Small intestine (tissue), 7 donors: ENCODE measurements at regions not wholly inside any gene's neighbourhood (a gene's known extent, or its start where the extent isn't known, plus 50 kb on each side); places are given as distances from the start of the nearest gene placed in this dataset.
A peak's percentile ranks its signal among the peaks of the same experiment; 100 is the strongest.

Experiments used
- DNase-seq, 2 donors: peaks; one replicate each; pipeline versions ENCODE4 v3.0.0 to v3.0.0-alpha.2; 2013
- FAIRE-seq: peaks from 2 replicates; lab custom pipeline; 2012; peaks lifted over from hg19 to GRCh38; lab: Jason Lieb, UNC
- H3K27ac ChIP-seq, 3 donors: one replicate each; pipeline ENCODE4 v1.5.1; 2013; ENCODE audit warnings: low read length in 2 of 3, mild to moderate bottlenecking in 2 of 3, control low read depth in 1 of 3, inconsistent platforms in 1 of 3, low read depth in 1 of 3, moderate library complexity in 1 of 3
- H3K27me3 ChIP-seq, 3 donors: one replicate each; pipeline ENCODE4 v1.6.1; 2013; ENCODE audit warnings: low read length in 3 of 3, inconsistent platforms in 1 of 3; ENCODE audit not compliant: control insufficient read depth in 3 of 3, insufficient read depth in 3 of 3
- H3K36me3 ChIP-seq, 3 donors: one replicate each; pipeline ENCODE4 v1.6.1; 2013; ENCODE audit warnings: low read length in 3 of 3, inconsistent platforms in 1 of 3, low read depth in 1 of 3, mild to moderate bottlenecking in 1 of 3, moderate library complexity in 1 of 3; ENCODE audit not compliant: control insufficient read depth in 3 of 3, insufficient read depth in 2 of 3
- H3K4me1 ChIP-seq, 3 donors: one replicate each; pipeline ENCODE4 v1.6.1; 2013; ENCODE audit warnings: low read length in 2 of 3, inconsistent platforms in 1 of 3, low read depth in 1 of 3, mild to moderate bottlenecking in 1 of 3, moderate library complexity in 1 of 3; ENCODE audit not compliant: control insufficient read depth in 3 of 3, insufficient read depth in 2 of 3
- H3K4me3 ChIP-seq, 3 donors: one replicate each; pipeline ENCODE4 v1.5.1; 2013; ENCODE audit warnings: low read length in 3 of 3, control low read depth in 1 of 3, inconsistent platforms in 1 of 3, low read depth in 1 of 3, mild to moderate bottlenecking in 1 of 3, moderate library complexity in 1 of 3
- H3K9me3 ChIP-seq, 2 donors: one replicate each; pipeline ENCODE4 v1.6.1; 2013; ENCODE audit warnings: low read depth in 1 of 2, low read length in 1 of 2; ENCODE audit not compliant: control insufficient read depth in 2 of 2, insufficient read depth in 1 of 2
- WGBS, 3 donors: extraction: QIAGEN DNeasy Blood & Tissue Kit; methylation state at CpG; one replicate each; pipeline ENCODE4 v1.1.7; 2013; 5-methylcytosine and 5-hydroxymethylcytosine counted together
- donor health status: healthy with polysubstance abuse.
- donor health status: control.
- donor health status: control.
- donor health status: Bipolar disorder and iron deficiency.
- donor health status: healthy.

- H3K36me3 ChIP-seq = no peaks in the 10 kb centered on the region
- H3K4me1 ChIP-seq = peaks cover 0 to 9% (median 0%) of the 10 kb centered on the region in 3 donors
- no peak for FAIRE-seq
- no peak overlapping the region for H3K27ac ChIP-seq
- H3K27me3 ChIP-seq = no peaks in the 10 kb centered on the region
- H3K4me3 ChIP-seq = no peak overlapping the region
- no peaks in the 10 kb centered on the region for H3K9me3 ChIP-seq
- no peak for DNase-seq
- WGBS, 3 donors = 64 to 88% (median 84%) methylated on average over 2 of the region's 2 CpGs
Measured at GRCh38 chr9:87796196-87796595, 70.3 kb downstream of the CTSL start.

GRCh38 chr9:87798261-87798833 lies 72.4 kb downstream of the CTSL start:
- no peak overlapping the region for H3K4me3 ChIP-seq
- peak overlapping the region in 1 of 3 donors; percentile 79 for H3K27ac ChIP-seq
- WGBS, 3 donors = 33 to 75% (median 54%) methylated on average over 1 of the region's 1 CpG
- H3K9me3 ChIP-seq = no peaks in the 10 kb centered on the region
- DNase-seq (peak in 1 of 2 donors; percentile 72), FAIRE-seq (no peak)
- no peaks in the 10 kb centered on the region for H3K36me3 ChIP-seq
- peaks cover 0 to 9% (median 0%) of the 10 kb centered on the region in 3 donors for H3K4me1 ChIP-seq
- no peaks in the 10 kb centered on the region for H3K27me3 ChIP-seq

- no peaks in the 10 kb centered on the region for H3K36me3 ChIP-seq
- 74 to 87% (median 79%) methylated on average over 5 of the region's 5 CpGs for WGBS, 3 donors
- FAIRE-seq (no peak), DNase-seq (no peak)
- H3K4me1 ChIP-seq = peaks cover 0 to 9% (median 0%) of the 10 kb centered on the region in 3 donors
- no peak overlapping the region for H3K27ac ChIP-seq
- no peaks in the 10 kb centered on the region for H3K9me3 ChIP-seq
- no peak overlapping the region for H3K4me3 ChIP-seq
- H3K27me3 ChIP-seq = no peaks in the 10 kb centered on the region
Measured at GRCh38 chr9:87799503-87799902, 73.6 kb downstream of the CTSL start.

GRCh38 chr9:87800456-87800855 lies 74.5 kb downstream of the CTSL start:
- no peak overlapping the region for H3K27ac ChIP-seq
- WGBS, 3 donors = 79 to 91% (median 84%) methylated on average over 7 of the region's 7 CpGs
- H3K4me3 ChIP-seq = no peak overlapping the region
- no peaks in the 10 kb centered on the region for H3K27me3 ChIP-seq
- DNase-seq = no peak
- FAIRE-seq = no peak
- peaks cover 0 to 9% (median 0%) of the 10 kb centered on the region in 3 donors for H3K4me1 ChIP-seq
- no peaks in the 10 kb centered on the region for H3K36me3 ChIP-seq
- H3K9me3 ChIP-seq = no peaks in the 10 kb centered on the region

GRCh38 chr9:87801013-87801412 lies 75.1 kb downstream of the CTSL start:
- no peaks in the 10 kb centered on the region for H3K36me3 ChIP-seq
- peaks cover 0 to 9% (median 0%) of the 10 kb centered on the region in 3 donors for H3K4me1 ChIP-seq
- DNase-seq = no peak
- no peak overlapping the region for H3K27ac ChIP-seq
- no peak overlapping the region for H3K4me3 ChIP-seq
- FAIRE-seq = no peak
- 12 to 48% (median 16%) methylated on average over 4 of the region's 4 CpGs for WGBS, 3 donors
- H3K9me3 ChIP-seq = no peaks in the 10 kb centered on the region
- no peaks in the 10 kb centered on the region for H3K27me3 ChIP-seq

GRCh38 chr9:87803166-87803565 lies 77.2 kb downstream of the CTSL start:
- Histone ChIP-seq H3K36me3 (no peaks in the 10 kb centered on the region), H3K4me1 (peaks cover 0 to 3% (median 0%) of the 10 kb centered on the region in 3 donors), H3K27ac (no peak overlapping the region), H3K27me3 (no peaks in the 10 kb centered on the region), H3K9me3 (peaks cover 0 to 4% of the 10 kb centered on the region in 2 donors), H3K4me3 (no peak overlapping the region)
- DNase-seq = no peak
- 77 to 89% (median 88%) methylated on average over 11 to 15 of the region's 15 CpGs for WGBS, 3 donors
- no peak for FAIRE-seq

GRCh38 chr9:87803623-87804345 lies 77.9 kb downstream of the CTSL start:
- Histone ChIP-seq H3K36me3 (no peaks in the 10 kb centered on the region), H3K27me3 (no peaks in the 10 kb centered on the region), H3K4me1 (peaks cover 0 to under 1% (median 0%) of the 10 kb centered on the region in 3 donors), H3K27ac (no peak overlapping the region), H3K9me3 (peaks cover 0 to 6% of the 10 kb centered on the region in 2 donors), H3K4me3 (no peak overlapping the region)
- no peak for FAIRE-seq
- no peak for DNase-seq
- WGBS, 3 donors = 57 to 75% (median 62%) methylated on average over 9 of the region's 9 CpGs

- Histone ChIP-seq H3K4me3 (no peak overlapping the region), H3K4me1 (no peaks in the 10 kb centered on the region), H3K27ac (no peak overlapping the region), H3K36me3 (no peaks in the 10 kb centered on the region), H3K27me3 (no peaks in the 10 kb centered on the region), H3K9me3 (peaks cover 0 to 11% of the 10 kb centered on the region in 2 donors)
- WGBS, 3 donors = 83 to 95% (median 92%) methylated on average over 5 of the region's 5 CpGs
- FAIRE-seq (no peak), DNase-seq (no peak)
Measured at GRCh38 chr9:87805259-87805658, 77.4 kb upstream of the SPATA31E1 start.
